HG02970 (cell line): ENCODE measurements at regions not wholly inside any gene's neighbourhood (a gene's known extent, or its start where the extent isn't known, plus 50 kb on each side); places are given as distances from the start of the nearest gene placed in this dataset.
A peak's percentile ranks its signal among the peaks of the same experiment; 100 is the strongest.
"Not testable (repeated sequence)": the region's sequence is repeated elsewhere in the genome, so short reads cannot be mapped to it uniquely, and the experiment has no call there.

ENCODE experiments used
- ATAC-seq: cut with Tn5 transposase; IDR thresholded peaks from one replicate; pipeline ENCODE4 v1.9.1; 2021; ENCODE audit warnings: mild to moderate bottlenecking, moderate library complexity, moderate number of reproducible peaks; ENCODE audit not compliant: unreplicated experiment, low FRiP score

GRCh38 chr17:33952425-33952824, 302.7 kb upstream of the CCL2 start:
- no peak for ATAC-seq

GRCh38 chr17:33954597-33954996, 300.5 kb upstream of the CCL2 start:
- ATAC-seq: no peak

- no peak for ATAC-seq
These were observed 299.6 kb upstream of the CCL2 start for GRCh38 chr17:33955461-33955860.

GRCh38 chr17:33959098-33959497, 296.0 kb upstream of the CCL2 start:
- ATAC-seq: not testable (repeated sequence)

- ATAC-seq: no peak
These were observed 292.0 kb upstream of the CCL2 start for GRCh38 chr17:33962857-33963655.

GRCh38 chr17:33964344-33964979, 290.6 kb upstream of the CCL2 start:
- peak; percentile 71 for ATAC-seq

GRCh38 chr17:33966410-33967059, 288.6 kb upstream of the CCL2 start:
- ATAC-seq: no peak

- no peak for ATAC-seq
These were observed 287.3 kb upstream of the CCL2 start for GRCh38 chr17:33967608-33968349.

GRCh38 chr17:33968350-33969044, 286.6 kb upstream of the CCL2 start:
- ATAC-seq: no peak

GRCh38 chr17:33970279-33970678, 284.8 kb upstream of the CCL2 start:
- no peak for ATAC-seq

GRCh38 chr17:33972763-33973162, 282.3 kb upstream of the CCL2 start:
- ATAC-seq: no peak

GRCh38 chr17:33973491-33973890, 281.6 kb upstream of the CCL2 start:
- no peak for ATAC-seq

GRCh38 chr17:33974276-33974675, 280.8 kb upstream of the CCL2 start:
- ATAC-seq: no peak

- no peak for ATAC-seq
These were observed 278.3 kb upstream of the CCL2 start for GRCh38 chr17:33976831-33977230.

GRCh38 chr17:33977729-33978514, 277.2 kb upstream of the CCL2 start:
- ATAC-seq: no peak

- no peak for ATAC-seq
These were observed 276.2 kb upstream of the CCL2 start for GRCh38 chr17:33978889-33979288.

GRCh38 chr17:33980193-33980592, 274.9 kb upstream of the CCL2 start:
- ATAC-seq: no peak

GRCh38 chr17:33981711-33982601, 273.1 kb upstream of the CCL2 start:
- no peak for ATAC-seq

- no peak for ATAC-seq
These were observed 272.2 kb upstream of the CCL2 start for GRCh38 chr17:33982909-33983308.
